ENCODE measurements at regions not wholly inside any gene's neighbourhood (a gene's known extent, or its start where the extent isn't known, plus 50 kb on each side); places are given as distances from the start of the nearest gene placed in this dataset.
A peak's percentile ranks its signal among the peaks of the same experiment; 100 is the strongest.

GRCh38 chr5:152499814-152500535, 94.9 kb upstream of the NMUR2 start:
- H3K27me3 Mint-ChIP-seq: peaks cover 15% of the 10 kb centered on the region
- no peaks in the 10 kb centered on the region for H3K9me3 ChIP-seq (ENCODE audit: control insufficient read depth, low read length, poor library complexity, severe bottlenecking)
- H3K4me3 Mint-ChIP-seq: no peak overlapping the region
- DNase-seq (no peak), ATAC-seq (no peak)
- no peak overlapping the region for H3K27ac Mint-ChIP-seq
- peaks cover 3% of the 10 kb centered on the region for H3K36me3 Mint-ChIP-seq (ENCODE audit: low read depth)
- no peaks in the 10 kb centered on the region for H3K4me1 Mint-ChIP-seq

- ATAC-seq: no peak
- no peaks in the 10 kb centered on the region for H3K9me3 ChIP-seq (ENCODE audit: control insufficient read depth, low read length, poor library complexity, severe bottlenecking)
- no peak for DNase-seq
- no peak overlapping the region for H3K4me3 Mint-ChIP-seq
- H3K36me3 Mint-ChIP-seq (ENCODE audit: low read depth): peaks cover 3% of the 10 kb centered on the region
- H3K27ac Mint-ChIP-seq: no peak overlapping the region
- H3K27me3 Mint-ChIP-seq: peaks cover 23% of the 10 kb centered on the region
- H3K4me1 Mint-ChIP-seq: no peaks in the 10 kb centered on the region
These were observed 96.2 kb upstream of the NMUR2 start for GRCh38 chr5:152501294-152501693.

- no peaks in the 10 kb centered on the region for H3K9me3 ChIP-seq (ENCODE audit: control insufficient read depth, low read length, poor library complexity, severe bottlenecking)
- Mint-ChIP-seq H3K27me3 (peaks cover 35% of the 10 kb centered on the region), H3K27ac (no peak overlapping the region), H3K4me1 (no peaks in the 10 kb centered on the region), H3K36me3 (ENCODE audit: low read depth) (no peaks in the 10 kb centered on the region), H3K4me3 (no peak overlapping the region)
- DNase-seq (no peak), ATAC-seq (no peak)
These were observed 98.1 kb upstream of the NMUR2 start for GRCh38 chr5:152503206-152503605.

- Mint-ChIP-seq H3K36me3 (ENCODE audit: low read depth) (no peaks in the 10 kb centered on the region), H3K27me3 (peaks cover 53% of the 10 kb centered on the region), H3K27ac (no peak overlapping the region), H3K4me1 (no peaks in the 10 kb centered on the region), H3K4me3 (no peak overlapping the region)
- no peaks in the 10 kb centered on the region for H3K9me3 ChIP-seq (ENCODE audit: control insufficient read depth, low read length, poor library complexity, severe bottlenecking)
- ATAC-seq (peak; percentile 82), DNase-seq (peak in 1 of 3 donors; percentile 23)
These were observed 100.5 kb upstream of the NMUR2 start for GRCh38 chr5:152505442-152506042.

- H3K27me3 Mint-ChIP-seq: peaks cover 58% of the 10 kb centered on the region
- no peak overlapping the region for H3K27ac Mint-ChIP-seq
- H3K9me3 ChIP-seq (ENCODE audit: control insufficient read depth, low read length, poor library complexity, severe bottlenecking): no peaks in the 10 kb centered on the region
- no peak for DNase-seq
- no peak overlapping the region for H3K4me3 Mint-ChIP-seq
- H3K4me1 Mint-ChIP-seq: no peaks in the 10 kb centered on the region
- ATAC-seq: no peak
- no peaks in the 10 kb centered on the region for H3K36me3 Mint-ChIP-seq (ENCODE audit: low read depth)
These were observed 106.0 kb upstream of the NMUR2 start for GRCh38 chr5:152511120-152511519.

- H3K4me3 Mint-ChIP-seq: no peak overlapping the region
These were observed 106.6 kb upstream of the NMUR2 start for GRCh38 chr5:152511531-152512132.

GRCh38 chr5:152514827-152515397, 109.8 kb upstream of the NMUR2 start:
- ATAC-seq (no peak), DNase-seq (no peak)
- no peaks in the 10 kb centered on the region for H3K4me1 Mint-ChIP-seq
- H3K27me3 Mint-ChIP-seq: peaks cover 44% of the 10 kb centered on the region
- H3K9me3 ChIP-seq (ENCODE audit: control insufficient read depth, low read length, poor library complexity, severe bottlenecking): no peaks in the 10 kb centered on the region
- no peaks in the 10 kb centered on the region for H3K36me3 Mint-ChIP-seq (ENCODE audit: low read depth)
- H3K4me3 Mint-ChIP-seq: no peak overlapping the region
- H3K27ac Mint-ChIP-seq: no peak overlapping the region

More at GRCh38 chr5:152511531-152512132, 106.6 kb upstream of the NMUR2 start:
- no peaks in the 10 kb centered on the region for H3K9me3 ChIP-seq (ENCODE audit: control insufficient read depth, low read length, poor library complexity, severe bottlenecking)
- ATAC-seq (no peak), DNase-seq (no peak)
- Mint-ChIP-seq H3K36me3 (ENCODE audit: low read depth) (no peaks in the 10 kb centered on the region), H3K27me3 (peaks cover 57% of the 10 kb centered on the region), H3K4me1 (no peaks in the 10 kb centered on the region), H3K27ac (no peak overlapping the region)

- Mint-ChIP-seq H3K4me1 (peaks cover 13% of the 10 kb centered on the region), H3K27me3 (peaks cover 5% of the 10 kb centered on the region), H3K27ac (no peak overlapping the region), H3K36me3 (ENCODE audit: low read depth) (peaks cover 2% of the 10 kb centered on the region), H3K4me3 (no peak overlapping the region)
- DNase-seq (no peak), ATAC-seq (no peak)
- H3K9me3 ChIP-seq (ENCODE audit: control insufficient read depth, low read length, poor library complexity, severe bottlenecking): no peaks in the 10 kb centered on the region
These were observed 118.9 kb upstream of the NMUR2 start for GRCh38 chr5:152523964-152524363.

- Mint-ChIP-seq H3K4me3 (peak overlapping the region; percentile 55), H3K27ac (peak overlapping the region; percentile 83), H3K4me1 (peaks cover 15% of the 10 kb centered on the region), H3K27me3 (no peaks in the 10 kb centered on the region), H3K36me3 (ENCODE audit: low read depth) (peaks cover 2% of the 10 kb centered on the region)
- ATAC-seq: no peak
- no peaks in the 10 kb centered on the region for H3K9me3 ChIP-seq (ENCODE audit: control insufficient read depth, low read length, poor library complexity, severe bottlenecking)
- no peak for DNase-seq
These were observed 122.4 kb upstream of the NMUR2 start for GRCh38 chr5:152527358-152528052.

GRCh38 chr5:152529440-152529839, 124.4 kb upstream of the NMUR2 start:
- no peaks in the 10 kb centered on the region for H3K9me3 ChIP-seq (ENCODE audit: control insufficient read depth, low read length, poor library complexity, severe bottlenecking)
- Mint-ChIP-seq H3K27ac (no peak overlapping the region), H3K4me3 (no peak overlapping the region), H3K27me3 (peaks cover 9% of the 10 kb centered on the region), H3K4me1 (peaks cover 18% of the 10 kb centered on the region), H3K36me3 (ENCODE audit: low read depth) (peaks cover 2% of the 10 kb centered on the region)
- DNase-seq (no peak), ATAC-seq (no peak)

- H3K36me3 Mint-ChIP-seq (ENCODE audit: low read depth): no peaks in the 10 kb centered on the region
- H3K27ac Mint-ChIP-seq: no peak overlapping the region
- peaks cover 14% of the 10 kb centered on the region for H3K4me1 Mint-ChIP-seq
- ATAC-seq: no peak
- H3K9me3 ChIP-seq (ENCODE audit: control insufficient read depth, low read length, poor library complexity, severe bottlenecking): no peaks in the 10 kb centered on the region
- no peak overlapping the region for H3K4me3 Mint-ChIP-seq
- no peak for DNase-seq
- H3K27me3 Mint-ChIP-seq: peaks cover 19% of the 10 kb centered on the region
These were observed 127.6 kb upstream of the NMUR2 start for GRCh38 chr5:152532714-152533113.

- DNase-seq: no peak
- ATAC-seq: no peak
- H3K4me3 Mint-ChIP-seq: no peak overlapping the region
- H3K27me3 Mint-ChIP-seq: peaks cover 31% of the 10 kb centered on the region
- H3K36me3 Mint-ChIP-seq (ENCODE audit: low read depth): no peaks in the 10 kb centered on the region
- H3K27ac Mint-ChIP-seq: no peak overlapping the region
- no peaks in the 10 kb centered on the region for H3K9me3 ChIP-seq (ENCODE audit: control insufficient read depth, low read length, poor library complexity, severe bottlenecking)
- peaks cover 9% of the 10 kb centered on the region for H3K4me1 Mint-ChIP-seq
These were observed 129.6 kb upstream of the NMUR2 start for GRCh38 chr5:152534641-152535040.

GRCh38 chr5:152542741-152543140, 137.7 kb upstream of the NMUR2 start:
- no peak overlapping the region for H3K4me3 Mint-ChIP-seq
- H3K27me3 Mint-ChIP-seq: peaks cover 53% of the 10 kb centered on the region
- no peak overlapping the region for H3K27ac Mint-ChIP-seq
- H3K4me1 Mint-ChIP-seq: peaks cover 2% of the 10 kb centered on the region
- no peaks in the 10 kb centered on the region for H3K9me3 ChIP-seq (ENCODE audit: control insufficient read depth, low read length, poor library complexity, severe bottlenecking)
- no peak for ATAC-seq
- DNase-seq: no peak
- H3K36me3 Mint-ChIP-seq (ENCODE audit: low read depth): no peaks in the 10 kb centered on the region

All from T-helper 17 cell (primary cell).